ENCODE measurements at regions not wholly inside any gene's neighbourhood (a gene's known extent, or its start where the extent isn't known, plus 50 kb on each side); places are given as distances from the start of the nearest gene placed in this dataset.

GRCh38 chr5:159444441-159445082 lies 114.3 kb upstream of the IL12B start:
- TF ChIP-seq, protein P1, sequence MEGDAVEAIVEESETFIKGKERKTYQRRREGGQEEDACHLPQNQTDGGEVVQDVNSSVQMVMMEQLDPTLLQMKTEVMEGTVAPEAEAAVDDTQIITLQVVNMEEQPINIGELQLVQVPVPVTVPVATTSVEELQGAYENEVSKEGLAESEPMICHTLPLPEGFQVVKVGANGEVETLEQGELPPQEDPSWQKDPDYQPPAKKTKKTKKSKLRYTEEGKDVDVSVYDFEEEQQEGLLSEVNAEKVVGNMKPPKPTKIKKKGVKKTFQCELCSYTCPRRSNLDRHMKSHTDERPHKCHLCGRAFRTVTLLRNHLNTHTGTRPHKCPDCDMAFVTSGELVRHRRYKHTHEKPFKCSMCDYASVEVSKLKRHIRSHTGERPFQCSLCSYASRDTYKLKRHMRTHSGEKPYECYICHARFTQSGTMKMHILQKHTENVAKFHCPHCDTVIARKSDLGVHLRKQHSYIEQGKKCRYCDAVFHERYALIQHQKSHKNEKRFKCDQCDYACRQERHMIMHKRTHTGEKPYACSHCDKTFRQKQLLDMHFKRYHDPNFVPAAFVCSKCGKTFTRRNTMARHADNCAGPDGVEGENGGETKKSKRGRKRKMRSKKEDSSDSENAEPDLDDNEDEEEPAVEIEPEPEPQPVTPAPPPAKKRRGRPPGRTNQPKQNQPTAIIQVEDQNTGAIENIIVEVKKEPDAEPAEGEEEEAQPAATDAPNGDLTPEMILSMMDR (IDR thresholded peaks at IDR 0.05): peak; percentile 20; the same call in 1 of the 2 replicates
- no peak for TF ChIP-seq ZFX (IDR thresholded peaks at IDR 0.05; ENCODE audit: borderline replicate concordance)
- no peak overlapping the region for H3K27ac ChIP-seq

- no peak overlapping the region for H3K27ac ChIP-seq
- TF ChIP-seq, protein P1 (IDR thresholded peaks at IDR 0.05): no peak
- TF ChIP-seq ZFX (IDR thresholded peaks at IDR 0.05; ENCODE audit: borderline replicate concordance): no peak
Measured at GRCh38 chr5:159447116-159447515, 116.8 kb upstream of the IL12B start.

- TF ChIP-seq, protein P1 (IDR thresholded peaks at IDR 0.05): no peak
- TF ChIP-seq ZFX (IDR thresholded peaks at IDR 0.05; ENCODE audit: borderline replicate concordance): no peak
- no peak overlapping the region for H3K27ac ChIP-seq
Measured at GRCh38 chr5:159448841-159449407, 118.6 kb upstream of the IL12B start.

DNA sequence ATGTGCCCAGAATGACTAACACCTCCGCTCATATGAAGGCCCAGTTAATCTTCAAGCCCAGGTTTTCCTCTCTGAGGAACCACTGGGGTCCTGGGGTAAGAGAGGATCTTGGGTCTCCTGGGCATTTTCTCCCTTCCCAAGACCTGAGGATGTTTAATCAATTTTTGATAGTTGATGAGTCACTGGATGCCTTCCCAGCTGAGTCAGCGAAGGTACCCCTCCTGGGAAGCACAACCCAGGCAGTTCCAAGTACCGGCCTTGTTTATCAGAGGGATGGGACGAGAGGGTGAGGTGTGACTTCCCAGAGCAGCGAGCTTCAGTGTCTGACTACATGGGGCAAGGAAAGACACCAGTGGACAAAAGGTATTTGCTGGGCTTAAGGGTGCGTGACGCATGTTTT lies 119.6 kb upstream of the IL12B start:
- no peak for TF ChIP-seq ZFX (IDR thresholded peaks at IDR 0.05; ENCODE audit: borderline replicate concordance)
- TF ChIP-seq, protein P1 (IDR thresholded peaks at IDR 0.05): no peak
- H3K27ac ChIP-seq: no peak overlapping the region

GRCh38 chr5:159450417-159450816 lies 120.1 kb upstream of the IL12B start:
- TF ChIP-seq ZFX (IDR thresholded peaks at IDR 0.05; ENCODE audit: borderline replicate concordance): no peak
- TF ChIP-seq, protein P1 (IDR thresholded peaks at IDR 0.05): no peak
- no peak overlapping the region for H3K27ac ChIP-seq

GRCh38 chr5:159451197-159452052 lies 121.1 kb upstream of the IL12B start:
- H3K27ac ChIP-seq: no peak overlapping the region
- TF ChIP-seq, protein P1 (IDR thresholded peaks at IDR 0.05): no peak
- TF ChIP-seq ZFX (IDR thresholded peaks at IDR 0.05; ENCODE audit: borderline replicate concordance): no peak
